Right ventricle myocardium inferior (tissue), 1 donor: ENCODE measurements at regions not wholly inside any gene's neighbourhood (a gene's known extent, or its start where the extent isn't known, plus 50 kb on each side); places are given as distances from the start of the nearest gene placed in this dataset.
"Not testable (repeated sequence)": the region's sequence is repeated elsewhere in the genome, so short reads cannot be mapped to it uniquely, and the experiment has no call there.

Experiments
- ATAC-seq: fragments of 200-7000 bp; cut with Tn5 transposase; one replicate; pipeline ENCODE4 v1.9.1; 2020; ENCODE audit warnings: mild to moderate bottlenecking, moderate library complexity
- DNase-seq: peaks from one replicate; pipeline ENCODE4 v3.0.0; 2021; ENCODE audit errors: missing footprints
- intact Hi-C: fragments of 100-400 bp; cut with DNase I; formaldehyde crosslinking; loops from one replicate; pipeline ENCODE4 v1.11.0; 2022
- donor health status: DM: no; HTN: yes; CAD: no; lungs with severe emphysema.

DNA sequence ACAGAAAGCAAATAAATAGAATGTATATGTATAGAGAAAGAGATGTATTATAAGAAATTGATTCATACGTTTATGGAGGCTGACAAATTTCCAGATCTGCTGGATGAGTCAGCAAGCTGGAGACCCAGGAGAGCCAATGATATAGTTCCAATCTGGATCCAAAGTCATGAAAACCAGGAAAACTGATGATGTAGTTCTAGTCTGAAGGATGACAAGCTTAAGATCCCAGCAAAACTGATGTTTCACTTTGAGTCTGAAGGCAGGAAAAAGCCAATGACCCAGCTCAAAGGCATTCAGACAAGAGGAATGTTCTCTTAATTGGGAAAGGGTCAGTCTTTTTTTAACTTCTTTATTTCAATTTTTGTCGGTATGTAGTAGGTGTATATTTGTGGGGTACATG is 102.6 kb downstream of the LHFPL1 start:
- ATAC-seq = no peak
- intact Hi-C loops = no loop called here
- DNase-seq = no peak

DNA sequence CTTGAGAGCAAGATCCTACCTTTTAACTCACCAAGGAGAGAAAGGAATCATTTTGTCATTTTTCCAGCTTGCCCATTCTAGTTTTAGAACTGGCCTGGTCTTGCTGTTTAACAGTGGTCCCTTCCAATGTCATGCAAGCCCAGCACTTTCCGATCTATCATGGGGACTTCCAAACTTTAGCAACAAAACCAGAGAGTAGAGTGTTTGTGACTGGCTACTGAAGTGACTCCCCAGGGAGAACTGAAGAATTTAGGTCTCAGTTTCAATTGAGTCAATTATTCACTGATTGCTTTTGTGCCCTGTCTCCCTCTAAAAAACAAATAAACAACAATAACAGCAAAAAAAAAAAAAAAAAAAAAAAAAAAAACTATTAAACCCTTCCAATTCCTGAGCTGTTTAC is 108.3 kb downstream of the LHFPL1 start:
- ATAC-seq = no peak
- intact Hi-C loops = no loop called here
- no peak for DNase-seq

DNA sequence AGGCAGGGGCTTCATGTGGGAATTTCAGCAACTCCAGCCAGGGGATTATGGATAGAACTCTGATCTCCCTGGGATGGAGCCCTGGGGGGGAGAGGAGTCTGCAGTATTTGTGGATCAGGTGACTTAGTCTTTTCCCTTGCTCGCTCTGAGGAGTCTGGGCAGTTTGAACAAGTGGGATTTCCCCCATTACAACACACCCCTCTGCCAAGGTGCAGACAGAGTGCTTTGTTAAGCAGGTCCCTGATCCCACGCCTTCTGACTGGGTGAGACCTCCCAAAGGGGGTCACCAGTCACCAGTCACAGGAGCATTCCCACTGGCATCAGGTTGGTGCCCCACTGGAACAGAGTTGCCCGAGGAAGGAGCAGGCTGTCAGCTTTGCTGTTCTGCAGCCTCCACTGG is 123.9 kb downstream of the LHFPL1 start:
- intact Hi-C loops = no loop called here
- DNase-seq = no peak
- ATAC-seq = no peak

DNA sequence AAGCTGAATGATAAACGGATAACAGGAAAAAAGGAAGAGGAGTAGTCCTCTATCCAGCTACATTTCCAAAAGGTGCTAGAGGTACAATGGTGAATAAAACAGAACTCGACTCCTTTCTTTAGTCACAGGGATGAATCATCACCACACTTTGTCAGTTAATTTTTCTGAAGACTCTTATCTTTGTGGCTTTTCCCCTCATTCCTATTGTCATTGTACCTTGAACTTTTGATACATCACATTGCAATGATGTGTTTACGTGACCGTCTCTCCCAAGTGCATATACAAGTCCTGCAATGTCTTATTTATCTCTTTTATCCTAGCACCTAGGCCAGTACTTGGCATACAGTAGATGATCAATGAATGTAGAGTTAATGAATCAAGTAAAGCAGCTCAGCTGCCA is 134.7 kb downstream of the LHFPL1 start:
- DNase-seq (no peak), ATAC-seq (no peak)
- intact Hi-C loops = no loop called here

- DNase-seq = no peak
- ATAC-seq = no peak
- intact Hi-C loops = no loop called here
Measured at GRCh38 chrX:112536544-112536943, 143.2 kb downstream of the LHFPL1 start.

DNA sequence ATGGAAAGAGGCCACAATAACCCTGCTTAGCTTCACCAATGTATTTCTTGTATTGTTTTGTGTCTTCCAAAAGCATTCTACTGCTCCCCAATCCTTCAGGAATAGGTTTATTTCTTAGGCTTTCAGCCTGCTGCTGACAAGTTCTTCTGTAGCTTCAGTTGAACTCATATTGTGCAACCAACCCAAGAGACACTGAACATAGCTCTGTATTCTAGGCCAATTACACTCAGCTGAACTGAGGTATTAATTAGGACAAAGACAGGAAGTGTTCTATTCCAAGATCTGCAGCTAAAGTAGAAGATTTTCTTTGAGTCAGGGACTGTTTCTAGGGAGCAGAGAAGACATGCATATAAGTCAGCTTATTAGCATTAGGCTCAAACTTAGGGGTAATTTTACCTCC is 151.8 kb downstream of the LHFPL1 start:
- ATAC-seq (peak; percentile 37), DNase-seq (no peak)
- intact Hi-C loops = no loop called here

DNA sequence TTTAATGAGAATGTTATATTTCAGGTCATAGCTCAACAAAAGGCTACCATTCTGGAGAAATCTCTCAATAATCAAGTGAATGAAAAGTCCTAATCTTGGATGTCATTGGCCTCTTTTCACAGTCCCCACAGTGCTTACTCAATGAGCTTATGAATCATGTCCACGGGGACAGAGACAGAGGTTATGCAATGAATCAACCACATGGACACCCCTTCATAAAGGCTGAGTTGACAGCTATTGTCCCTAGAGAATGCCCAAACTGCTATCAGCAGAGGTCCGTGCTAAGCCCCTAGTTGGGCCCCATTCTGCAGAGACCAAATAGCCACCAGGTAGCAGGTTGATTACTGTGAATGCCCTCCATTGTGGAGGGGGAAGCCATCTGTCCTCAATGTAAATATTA is 158.1 kb downstream of the LHFPL1 start:
- intact Hi-C loops = no loop called here
- ATAC-seq (peak; percentile 46), DNase-seq (no peak)

DNA sequence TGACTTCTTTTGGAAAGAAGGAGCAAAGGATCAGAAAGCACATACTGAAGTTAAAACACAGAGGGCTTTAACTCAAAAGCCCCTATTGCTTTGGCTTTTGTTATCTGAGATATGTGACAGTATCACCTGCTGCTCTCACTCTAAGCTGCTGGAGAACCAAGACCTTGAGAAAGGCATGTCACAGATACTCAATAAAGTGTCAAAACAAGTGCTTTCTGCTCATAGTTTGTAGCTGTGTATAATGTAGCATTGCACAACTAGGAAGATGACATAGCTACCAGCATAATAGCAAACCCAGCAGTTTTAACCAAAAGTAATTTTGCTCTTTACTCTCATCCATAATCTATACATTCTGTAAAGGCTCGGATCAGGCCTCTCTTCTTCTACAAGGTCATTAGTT is 159.6 kb downstream of the LHFPL1 start:
- DNase-seq (no peak), ATAC-seq (no peak)
- intact Hi-C loops = no loop called here

GRCh38 chrX:112513154-112513553 is 166.6 kb downstream of the LHFPL1 start:
- intact Hi-C loops = no loop called here
- no peak for ATAC-seq
- DNase-seq = no peak

DNA sequence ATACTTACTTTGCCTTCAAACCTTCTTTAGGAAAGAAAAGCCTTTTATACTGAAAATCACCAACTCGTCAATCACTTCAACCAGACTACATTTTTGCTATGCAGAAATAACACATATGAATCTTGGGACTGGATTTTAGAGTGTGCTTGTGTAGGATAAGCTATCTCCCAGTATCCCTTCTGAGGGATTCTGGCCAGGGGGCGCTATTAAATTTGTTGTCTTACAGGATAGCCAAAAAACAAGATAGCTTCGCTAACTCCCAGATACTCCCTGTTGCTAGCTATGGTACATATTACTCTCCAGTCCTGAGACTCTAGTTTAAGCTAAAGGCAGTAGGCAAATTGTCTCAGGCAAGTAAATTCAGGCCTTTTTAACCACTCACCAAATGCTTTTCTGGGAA is 167.2 kb downstream of the LHFPL1 start:
- no peak for ATAC-seq
- intact Hi-C loops = no loop called here

DNA sequence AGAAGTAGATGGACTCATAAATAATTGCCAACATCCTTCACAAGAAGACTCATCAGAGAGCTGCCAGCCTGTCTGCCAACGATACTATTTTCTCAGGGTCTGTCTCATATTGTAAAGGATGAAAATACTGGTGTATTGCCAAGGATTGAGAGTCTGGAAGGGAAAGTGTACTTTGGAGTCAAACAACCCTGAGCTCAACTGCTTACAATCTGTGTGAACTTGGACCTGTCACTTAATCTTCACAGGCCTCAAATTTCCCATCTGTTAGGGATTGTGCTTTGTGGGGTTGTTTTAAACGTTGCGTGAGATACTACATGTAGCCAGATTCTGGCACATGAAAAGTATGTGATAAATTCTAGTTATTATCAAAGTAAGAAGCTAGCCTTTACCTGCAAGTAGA is 169.1 kb downstream of the LHFPL1 start:
- DNase-seq = no peak
- ATAC-seq = no peak
- intact Hi-C loops = no loop called here

More for the DNA sequence above, 167.2 kb downstream of the LHFPL1 start:
- no peak for DNase-seq

- no peak for DNase-seq
- no peak for ATAC-seq
- intact Hi-C loops = no loop called here
Measured at GRCh38 chrX:112477653-112478052, 202.1 kb downstream of the LHFPL1 start.

DNA sequence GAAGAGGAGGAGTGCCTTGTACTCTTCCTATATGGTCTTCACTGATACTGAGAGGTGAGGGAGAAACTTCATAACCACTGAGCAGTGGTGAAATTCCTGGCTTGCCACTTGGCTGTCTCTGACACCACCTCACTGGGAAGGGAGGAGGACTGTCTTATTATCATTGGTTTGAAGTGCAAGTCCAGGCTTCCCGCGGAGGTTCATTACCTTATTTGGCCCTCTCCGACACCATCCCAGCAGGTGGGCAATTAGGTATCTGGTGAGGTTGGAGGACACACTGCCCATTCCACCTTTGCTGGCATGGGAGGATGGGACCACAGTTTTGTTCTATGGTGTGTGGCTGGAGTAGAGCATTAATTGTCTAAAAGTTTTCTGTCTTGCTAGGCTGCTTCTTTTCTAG is 206.1 kb downstream of the LHFPL1 start:
- intact Hi-C loops = no loop called here
- ATAC-seq = no peak
- no peak for DNase-seq

GRCh38 chrX:112470551-112470950 is 209.2 kb downstream of the LHFPL1 start:
- intact Hi-C loops = no loop called here
- ATAC-seq (no peak), DNase-seq (no peak)

- intact Hi-C loops, DNase-seq, ATAC-seq: not testable (repeated sequence)
Measured at GRCh38 chrX:112461949-112462450, 217.7 kb downstream of the LHFPL1 start.

- intact Hi-C loops = no loop called here
- ATAC-seq (no peak), DNase-seq (no peak)
Measured at GRCh38 chrX:112457788-112458187, 221.9 kb downstream of the LHFPL1 start.

- intact Hi-C loops = no loop called here
- no peak for DNase-seq
- ATAC-seq = no peak
Measured at GRCh38 chrX:112450810-112451209, 228.9 kb downstream of the LHFPL1 start.

- intact Hi-C loops = no loop called here
- DNase-seq (no peak), ATAC-seq (no peak)
Measured at GRCh38 chrX:112440277-112440676, 239.5 kb downstream of the LHFPL1 start.

DNA sequence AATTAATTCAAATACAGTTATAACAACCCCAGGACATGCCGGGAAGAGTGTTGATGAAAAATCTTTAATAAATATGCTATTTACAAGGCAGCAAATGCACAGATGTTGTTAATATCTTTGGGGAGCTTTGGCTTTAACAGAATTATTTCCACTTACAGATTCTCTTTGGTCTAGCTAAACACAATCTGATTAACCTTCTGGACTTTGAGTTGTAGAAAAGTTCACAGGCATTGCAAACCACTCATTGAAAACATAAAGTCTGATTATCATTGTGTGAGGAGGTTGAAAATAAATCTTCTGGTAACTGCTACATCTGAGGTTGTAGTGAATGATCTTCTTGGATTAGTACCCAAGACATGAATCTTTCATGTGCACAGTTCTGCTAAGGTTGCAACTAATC is 255.6 kb downstream of the LHFPL1 start:
- DNase-seq (no peak), ATAC-seq (no peak)
- intact Hi-C loops = no loop called here

DNA sequence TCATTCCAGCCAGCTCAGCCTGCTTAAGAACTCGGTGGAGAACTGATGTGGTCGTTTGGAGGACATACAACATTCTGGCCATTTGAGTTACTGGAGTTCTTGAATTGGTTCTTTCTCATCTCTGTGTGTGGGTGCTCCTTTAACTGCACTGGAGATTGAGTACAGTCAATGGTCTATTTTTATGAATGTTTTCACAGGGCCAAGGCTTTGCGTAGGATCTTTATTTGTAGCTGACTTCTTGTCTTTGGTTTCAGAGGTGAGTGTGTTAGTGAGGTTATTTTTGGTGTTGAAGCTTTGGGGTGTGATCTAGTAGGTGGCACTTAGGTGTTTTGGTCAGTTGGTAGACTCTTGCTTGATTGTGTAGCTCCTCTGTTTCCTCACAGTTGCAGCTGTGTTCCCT is 288.4 kb downstream of the LHFPL1 start:
- no peak for DNase-seq
- no peak for ATAC-seq
- intact Hi-C loops = no loop called here

DNA sequence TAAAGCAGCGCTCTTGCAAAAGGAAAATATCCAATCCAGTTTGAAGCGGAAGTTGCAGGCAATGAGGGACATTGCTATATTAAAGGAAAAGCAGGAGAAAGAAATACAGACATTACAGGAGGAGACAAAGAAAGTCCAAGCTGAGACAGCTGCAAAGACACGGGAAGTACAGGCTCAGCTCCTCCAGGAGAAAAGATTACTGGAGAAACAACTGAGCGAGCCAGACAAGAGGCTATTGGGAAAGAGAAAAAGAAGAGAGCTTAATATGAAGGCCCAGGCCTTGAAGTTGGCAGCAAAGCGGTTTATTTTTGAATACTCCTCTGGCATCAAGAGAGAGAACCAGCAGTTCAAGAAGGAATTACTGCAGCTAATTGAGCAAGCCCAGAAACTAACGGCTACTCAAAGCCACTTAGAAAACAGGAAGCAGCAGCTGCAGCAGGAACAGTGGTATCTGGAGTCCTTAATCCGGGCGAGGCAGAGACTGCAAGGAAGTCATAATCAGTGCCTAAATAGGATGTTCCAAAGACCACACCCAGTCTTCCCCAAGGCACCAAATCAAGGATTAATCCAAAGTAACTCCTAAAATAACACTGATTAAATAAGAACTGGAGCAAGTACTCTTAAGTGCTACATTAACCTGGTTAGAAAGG is 298.0 kb downstream of the LHFPL1 start:
- intact Hi-C loops, DNase-seq: not testable (repeated sequence)
- ATAC-seq = peak; percentile 78
